KOPT-K1 (cell line): ENCODE measurements at regions not wholly inside any gene's neighbourhood (a gene's known extent, or its start where the extent isn't known, plus 50 kb on each side); places are given as distances from the start of the nearest gene placed in this dataset.
"Not testable (repeated sequence)": the region's sequence is repeated elsewhere in the genome, so short reads cannot be mapped to it uniquely, and the experiment has no call there.

Source experiments
- H3K27ac ChIP-seq: fragments of 200-600 bp; sonication (generic); 2 replicates; pipeline ENCODE4 v1.5.1; 2016; ENCODE audit warnings: antibody characterized with exemption, mild to moderate bottlenecking, low read depth, low read length; ENCODE audit not compliant: poor library complexity, severe bottlenecking
- H3K36me3 ChIP-seq: fragments of 200-600 bp; sonication (generic); 2 replicates; pipeline ENCODE4 v1.5.1; 2017; ENCODE audit warnings: antibody characterized with exemption, mild to moderate bottlenecking, low read length, moderate library complexity; ENCODE audit not compliant: insufficient read depth
- H3K9me3 ChIP-seq: fragments of 200-600 bp; sonication (generic); 2 replicates; pipeline ENCODE4 v1.5.1; 2017; ENCODE audit warnings: antibody characterized with exemption, low read length, mild to moderate bottlenecking; ENCODE audit not compliant: insufficient read depth, poor library complexity, severe bottlenecking

- H3K27ac ChIP-seq = no peak overlapping the region
- no peaks in the 10 kb centered on the region for H3K36me3 ChIP-seq
Measured at GRCh38 chr3:15979900-15980299, 182.1 kb upstream of the ANKRD28 start.

GRCh38 chr3:15982243-15982642 is 184.5 kb upstream of the ANKRD28 start:
- no peak overlapping the region for H3K27ac ChIP-seq
- H3K9me3 ChIP-seq = peaks cover 12% of the 10 kb centered on the region
- H3K36me3 ChIP-seq = no peaks in the 10 kb centered on the region

More at GRCh38 chr3:15979900-15980299, 182.1 kb upstream of the ANKRD28 start:
- H3K9me3 ChIP-seq = no peaks in the 10 kb centered on the region

- H3K27ac ChIP-seq = no peak overlapping the region
- H3K9me3 ChIP-seq = peaks cover 16% of the 10 kb centered on the region
- H3K36me3 ChIP-seq = no peaks in the 10 kb centered on the region
Measured at GRCh38 chr3:15982667-15983196, 185.0 kb upstream of the ANKRD28 start.

GRCh38 chr3:15983232-15983631 is 185.5 kb upstream of the ANKRD28 start:
- peaks cover 21% of the 10 kb centered on the region for H3K9me3 ChIP-seq
- H3K27ac ChIP-seq = no peak overlapping the region
- H3K36me3 ChIP-seq = no peaks in the 10 kb centered on the region

GRCh38 chr3:15983693-15984092 is 185.9 kb upstream of the ANKRD28 start:
- H3K27ac ChIP-seq = no peak overlapping the region
- peaks cover 26% of the 10 kb centered on the region for H3K9me3 ChIP-seq
- no peaks in the 10 kb centered on the region for H3K36me3 ChIP-seq

- Histone ChIP-seq H3K9me3 (peaks cover 34% of the 10 kb centered on the region), H3K27ac (no peak overlapping the region), H3K36me3 (no peaks in the 10 kb centered on the region)
Measured at GRCh38 chr3:15989419-15989818, 185.1 kb upstream of the GALNT15 start.

GRCh38 chr3:15993660-15994059 is 180.8 kb upstream of the GALNT15 start:
- H3K9me3 ChIP-seq, H3K27ac ChIP-seq, H3K36me3 ChIP-seq: not testable (repeated sequence)

- not testable (repeated sequence) for H3K36me3 ChIP-seq, H3K9me3 ChIP-seq, H3K27ac ChIP-seq
Measured at GRCh38 chr3:15996496-15996895, 178.0 kb upstream of the GALNT15 start.

- Histone ChIP-seq H3K36me3 (no peaks in the 10 kb centered on the region), H3K27ac (no peak overlapping the region), H3K9me3 (no peaks in the 10 kb centered on the region)
Measured at GRCh38 chr3:15997274-15997943, 177.1 kb upstream of the GALNT15 start.

GRCh38 chr3:15998911-15999310 is 175.6 kb upstream of the GALNT15 start:
- H3K27ac ChIP-seq = no peak overlapping the region
- H3K9me3 ChIP-seq = no peaks in the 10 kb centered on the region
- no peaks in the 10 kb centered on the region for H3K36me3 ChIP-seq

GRCh38 chr3:16004812-16005211 is 169.7 kb upstream of the GALNT15 start:
- H3K27ac ChIP-seq = no peak overlapping the region
- H3K9me3 ChIP-seq = peaks cover 16% of the 10 kb centered on the region
- H3K36me3 ChIP-seq = no peaks in the 10 kb centered on the region

GRCh38 chr3:16011376-16011775 is 163.1 kb upstream of the GALNT15 start:
- Histone ChIP-seq H3K9me3 (peaks cover 16% of the 10 kb centered on the region), H3K27ac (no peak overlapping the region), H3K36me3 (no peaks in the 10 kb centered on the region)

GRCh38 chr3:16012086-16012485 is 162.4 kb upstream of the GALNT15 start:
- no peak overlapping the region for H3K27ac ChIP-seq
- no peaks in the 10 kb centered on the region for H3K36me3 ChIP-seq
- H3K9me3 ChIP-seq = peaks cover 10% of the 10 kb centered on the region

GRCh38 chr3:16013568-16013967 is 160.9 kb upstream of the GALNT15 start:
- H3K9me3 ChIP-seq = peaks cover under 1% of the 10 kb centered on the region
- H3K27ac ChIP-seq = no peak overlapping the region
- no peaks in the 10 kb centered on the region for H3K36me3 ChIP-seq

GRCh38 chr3:16021801-16022200 is 152.7 kb upstream of the GALNT15 start:
- H3K9me3 ChIP-seq = peaks cover 13% of the 10 kb centered on the region
- H3K27ac ChIP-seq, H3K36me3 ChIP-seq: not testable (repeated sequence)

GRCh38 chr3:16023881-16024280 is 150.6 kb upstream of the GALNT15 start:
- H3K27ac ChIP-seq, H3K36me3 ChIP-seq: not testable (repeated sequence)
- H3K9me3 ChIP-seq = peaks cover 13% of the 10 kb centered on the region
